Chondrocyte (in vitro differentiated cells): ENCODE measurements at regions not wholly inside any gene's neighbourhood (a gene's known extent, or its start where the extent isn't known, plus 50 kb on each side); places are given as distances from the start of the nearest gene placed in this dataset.
A peak's percentile ranks its signal among the peaks of the same experiment; 100 is the strongest.

Experiments used
- DNase-seq: peaks from one replicate; pipeline ENCODE4 v3.0.0; 2021; ENCODE audit warnings: mixed read lengths, low spot score
- H3K27ac Mint-ChIP-seq: one replicate; pipeline ENCODE4 v1.8.0; 2021; ENCODE audit warnings: mild to moderate bottlenecking, moderate library complexity, mixed read lengths; ENCODE audit not compliant: unreplicated experiment
- H3K27me3 Mint-ChIP-seq: 2 replicates; pipeline ENCODE4 v1.8.0; 2021; ENCODE audit warnings: low read depth, mixed read lengths
- H3K36me3 Mint-ChIP-seq: 2 replicates; pipeline ENCODE4 v1.8.0; 2021; ENCODE audit warnings: low read depth, mixed read lengths
- H3K4me1 Mint-ChIP-seq: 2 replicates; pipeline ENCODE4 v1.8.0; 2021; ENCODE audit warnings: low read depth, mild to moderate bottlenecking, mixed read lengths
- H3K4me3 Mint-ChIP-seq: one replicate; pipeline ENCODE4 v1.8.0; 2021; ENCODE audit warnings: mild to moderate bottlenecking, moderate library complexity, mixed read lengths; ENCODE audit not compliant: unreplicated experiment
- H3K9me3 Mint-ChIP-seq: 2 replicates; pipeline ENCODE4 v1.8.0; 2021; ENCODE audit warnings: low read depth, mixed read lengths
- TF ChIP-seq, protein P1 (sequence below): fragments of 200-600 bp; sonication (generic); IDR thresholded peaks from 2 replicates; pipeline ENCODE4 v1.5.0; 2021; ENCODE audit warnings: antibody characterized with exemption, mild to moderate bottlenecking, moderate library complexity

DNA sequence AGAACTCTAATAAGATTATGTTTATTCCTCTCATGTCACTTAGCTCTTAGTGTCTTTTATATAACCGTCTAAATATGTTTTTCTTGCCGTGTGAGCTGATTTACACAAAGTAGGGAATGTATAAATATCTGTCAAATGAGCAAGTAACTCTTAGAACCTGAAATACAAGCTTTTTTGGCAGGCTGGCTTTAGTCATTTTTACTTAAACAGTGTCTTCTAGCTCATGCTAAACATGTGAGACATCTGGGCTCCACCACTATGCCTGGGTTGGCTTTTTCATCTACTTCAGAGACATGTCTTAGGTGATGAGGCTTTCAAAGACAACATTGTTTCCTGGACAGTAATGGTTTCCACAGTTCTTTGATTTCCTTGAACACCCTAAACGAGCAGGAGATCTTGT is 137.2 kb upstream of the ZNF608 start:
- H3K9me3 Mint-ChIP-seq, result no peaks in the 10 kb centered on the region
- no peaks in the 10 kb centered on the region for H3K27me3 Mint-ChIP-seq
- TF ChIP-seq, protein P1, sequence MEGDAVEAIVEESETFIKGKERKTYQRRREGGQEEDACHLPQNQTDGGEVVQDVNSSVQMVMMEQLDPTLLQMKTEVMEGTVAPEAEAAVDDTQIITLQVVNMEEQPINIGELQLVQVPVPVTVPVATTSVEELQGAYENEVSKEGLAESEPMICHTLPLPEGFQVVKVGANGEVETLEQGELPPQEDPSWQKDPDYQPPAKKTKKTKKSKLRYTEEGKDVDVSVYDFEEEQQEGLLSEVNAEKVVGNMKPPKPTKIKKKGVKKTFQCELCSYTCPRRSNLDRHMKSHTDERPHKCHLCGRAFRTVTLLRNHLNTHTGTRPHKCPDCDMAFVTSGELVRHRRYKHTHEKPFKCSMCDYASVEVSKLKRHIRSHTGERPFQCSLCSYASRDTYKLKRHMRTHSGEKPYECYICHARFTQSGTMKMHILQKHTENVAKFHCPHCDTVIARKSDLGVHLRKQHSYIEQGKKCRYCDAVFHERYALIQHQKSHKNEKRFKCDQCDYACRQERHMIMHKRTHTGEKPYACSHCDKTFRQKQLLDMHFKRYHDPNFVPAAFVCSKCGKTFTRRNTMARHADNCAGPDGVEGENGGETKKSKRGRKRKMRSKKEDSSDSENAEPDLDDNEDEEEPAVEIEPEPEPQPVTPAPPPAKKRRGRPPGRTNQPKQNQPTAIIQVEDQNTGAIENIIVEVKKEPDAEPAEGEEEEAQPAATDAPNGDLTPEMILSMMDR, result no peak
- no peak overlapping the region for H3K27ac Mint-ChIP-seq
- peaks cover 17% of the 10 kb centered on the region for H3K4me1 Mint-ChIP-seq
- H3K4me3 Mint-ChIP-seq, result no peak overlapping the region
- DNase-seq, result no peak
- no peaks in the 10 kb centered on the region for H3K36me3 Mint-ChIP-seq

DNA sequence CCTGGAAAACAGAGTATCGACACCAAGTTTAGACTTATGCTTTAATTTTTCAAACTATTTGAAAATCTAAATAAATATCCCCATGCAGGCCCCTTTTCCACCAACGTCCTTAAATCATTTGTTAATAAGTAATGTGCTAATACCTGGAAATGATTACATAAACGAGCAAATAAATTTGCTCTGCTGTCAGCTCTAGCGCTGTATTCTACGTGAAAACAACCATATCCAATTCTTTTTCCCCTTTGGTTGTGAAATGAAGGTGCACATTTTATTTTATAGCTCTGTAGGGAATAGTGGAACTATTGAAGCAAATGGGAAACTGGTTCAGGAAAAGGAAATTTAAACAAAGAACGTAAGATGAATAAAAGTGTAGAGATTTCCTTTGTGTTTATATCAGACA is 137.7 kb upstream of the ZNF608 start:
- Mint-ChIP-seq H3K27me3 (no peaks in the 10 kb centered on the region), H3K9me3 (no peaks in the 10 kb centered on the region), H3K36me3 (no peaks in the 10 kb centered on the region), H3K27ac (no peak overlapping the region), H3K4me3 (no peak overlapping the region), H3K4me1 (peaks cover 22% of the 10 kb centered on the region)
- TF ChIP-seq, protein P1, result no peak
- DNase-seq, result no peak

DNA sequence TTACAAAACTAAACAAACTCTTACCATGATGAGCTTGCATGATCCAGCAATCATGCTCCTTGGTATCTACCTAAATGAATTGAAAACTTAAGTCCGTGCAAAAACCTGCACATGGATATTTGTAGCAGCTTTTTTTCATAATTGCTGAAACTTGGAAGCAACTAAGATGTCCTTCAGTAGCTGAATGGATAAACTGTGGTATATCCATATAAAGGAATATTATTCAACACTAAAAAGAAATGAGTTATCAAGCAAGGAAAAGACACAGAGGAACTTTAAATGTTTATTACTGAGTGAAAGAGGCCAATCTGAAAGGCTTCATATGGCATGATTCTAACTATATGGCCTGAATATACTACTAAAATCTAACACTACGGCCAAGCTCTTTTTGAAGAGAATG is 139.1 kb upstream of the ZNF608 start:
- Mint-ChIP-seq H3K27ac (no peak overlapping the region), H3K4me3 (no peak overlapping the region), H3K27me3 (no peaks in the 10 kb centered on the region), H3K9me3 (no peaks in the 10 kb centered on the region), H3K36me3 (no peaks in the 10 kb centered on the region), H3K4me1 (peaks cover 32% of the 10 kb centered on the region)
- DNase-seq, result no peak
- TF ChIP-seq, protein P1, result no peak

DNA sequence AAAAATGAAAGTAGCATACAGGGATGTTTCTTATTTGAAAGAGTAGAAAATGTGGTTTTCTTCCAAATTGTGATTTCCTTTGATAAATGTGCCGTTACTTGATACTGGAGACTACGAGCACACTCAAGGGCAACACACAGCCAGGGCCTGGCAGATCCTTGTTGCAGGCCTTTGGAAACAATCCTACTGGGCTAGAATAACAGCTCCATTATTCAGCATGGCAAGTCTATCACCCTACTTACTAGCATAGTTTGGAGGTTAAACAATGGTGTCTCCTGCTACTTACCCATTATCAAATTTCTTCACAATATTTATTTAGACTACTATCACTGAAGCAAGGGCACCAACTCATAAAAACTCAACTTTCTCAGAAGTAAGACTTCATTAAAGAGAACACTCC is 140.8 kb upstream of the ZNF608 start:
- DNase-seq, result no peak
- H3K36me3 Mint-ChIP-seq, result no peaks in the 10 kb centered on the region
- H3K4me3 Mint-ChIP-seq, result no peak overlapping the region
- H3K27ac Mint-ChIP-seq, result no peak overlapping the region
- no peaks in the 10 kb centered on the region for H3K27me3 Mint-ChIP-seq
- no peaks in the 10 kb centered on the region for H3K9me3 Mint-ChIP-seq
- peaks cover 32% of the 10 kb centered on the region for H3K4me1 Mint-ChIP-seq
- TF ChIP-seq, protein P1, result no peak

DNA sequence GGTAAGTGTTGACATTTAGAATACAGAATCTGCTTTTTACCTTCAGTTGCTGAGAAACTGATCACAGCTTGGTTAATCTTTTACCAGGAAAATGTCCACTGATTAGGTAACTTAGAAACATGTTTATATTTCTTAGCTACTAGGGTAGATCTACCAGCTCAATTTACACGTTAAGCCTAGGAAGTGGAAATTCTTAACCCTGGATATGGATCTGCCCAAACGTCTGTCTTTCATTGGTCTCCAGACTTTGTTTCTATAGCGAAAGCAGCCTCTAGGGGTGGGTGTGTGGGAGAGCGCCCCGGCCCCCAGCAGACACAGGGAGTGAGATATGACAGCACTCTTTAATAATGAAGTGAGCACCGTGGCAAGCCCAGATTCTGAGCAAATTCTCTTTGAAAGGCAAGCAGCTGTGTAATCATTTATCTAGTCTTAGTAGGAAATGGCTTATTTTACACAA is 141.6 kb upstream of the ZNF608 start:
- TF ChIP-seq, protein P1, result no peak
- Mint-ChIP-seq H3K27me3 (no peaks in the 10 kb centered on the region), H3K4me1 (peaks cover 32% of the 10 kb centered on the region), H3K9me3 (no peaks in the 10 kb centered on the region), H3K4me3 (no peak overlapping the region), H3K27ac (peak overlapping the region; percentile 54), H3K36me3 (no peaks in the 10 kb centered on the region)
- no peak for DNase-seq
